Spinal cord (tissue), 9 donors: ENCODE measurements at regions not wholly inside any gene's neighbourhood (a gene's known extent, or its start where the extent isn't known, plus 50 kb on each side); places are given as distances from the start of the nearest gene placed in this dataset.

Experiments used
- DNase-seq, 6 donors: peaks; one replicate each; pipeline versions ENCODE4 v3.0.0 to v3.0.0-alpha.2; 2013 to 2015; ENCODE audit warnings: low spot score in 6 of 6, low read depth in 4 of 6
- H3K27ac ChIP-seq: one replicate; pipeline ENCODE4 v1.5.1; 2013; ENCODE audit warnings: low read depth, low read length, control low read depth
- H3K27me3 ChIP-seq: one replicate; pipeline ENCODE4 v1.6.1; 2013; ENCODE audit warnings: low read length; ENCODE audit not compliant: control insufficient read depth, insufficient read depth
- H3K36me3 ChIP-seq: one replicate; pipeline ENCODE4 v1.6.1; 2013; ENCODE audit warnings: low read length; ENCODE audit not compliant: control insufficient read depth, insufficient read depth
- H3K4me1 ChIP-seq: one replicate; pipeline ENCODE4 v1.6.1; 2013; ENCODE audit warnings: low read length; ENCODE audit not compliant: control insufficient read depth, insufficient read depth
- H3K4me3 ChIP-seq: one replicate; pipeline ENCODE4 v1.5.1; 2013; ENCODE audit warnings: low read depth, low read length, control low read depth
- H3K9me3 ChIP-seq: one replicate; pipeline ENCODE4 v1.6.1; 2013; ENCODE audit warnings: low read length; ENCODE audit not compliant: control insufficient read depth, insufficient read depth
- WGBS: methylation state at CpG from one replicate; pipeline ENCODE4 v1.1.5; 2013; ENCODE audit warnings: missing lambda C conversion rate; ENCODE audit not compliant: insufficient coverage; 5-methylcytosine and 5-hydroxymethylcytosine counted together
- donor health status: healthy.

DNA sequence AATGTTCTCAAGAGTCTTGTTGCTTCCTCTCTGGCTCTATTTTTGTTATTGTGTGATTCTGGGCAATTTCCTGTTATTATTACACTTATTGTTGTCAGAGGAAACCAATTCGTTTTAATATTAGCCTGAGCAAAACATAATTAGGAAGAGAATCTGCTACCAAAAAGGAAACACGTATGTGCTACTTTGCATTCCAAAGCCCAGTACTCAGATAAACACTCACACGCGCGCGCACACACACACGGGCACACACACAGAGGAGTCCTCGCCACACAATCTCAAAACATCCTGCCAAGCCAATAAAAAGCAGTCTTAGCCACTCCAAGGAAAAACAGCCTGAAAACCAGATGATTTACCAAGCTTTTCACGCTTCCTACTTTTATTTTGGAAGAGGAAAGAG is 400.7 kb downstream of the NUAK1 start:
- DNase-seq, result peak in 1 of 6 donors; percentile 65
- Histone ChIP-seq H3K4me3 (no peak overlapping the region), H3K9me3 (no peaks in the 10 kb centered on the region), H3K36me3 (no peaks in the 10 kb centered on the region), H3K27me3 (no peaks in the 10 kb centered on the region), H3K27ac (no peak overlapping the region), H3K4me1 (peaks cover 19% of the 10 kb centered on the region)
- 76% methylated on average over 5 of the region's 9 CpGs for WGBS

DNA sequence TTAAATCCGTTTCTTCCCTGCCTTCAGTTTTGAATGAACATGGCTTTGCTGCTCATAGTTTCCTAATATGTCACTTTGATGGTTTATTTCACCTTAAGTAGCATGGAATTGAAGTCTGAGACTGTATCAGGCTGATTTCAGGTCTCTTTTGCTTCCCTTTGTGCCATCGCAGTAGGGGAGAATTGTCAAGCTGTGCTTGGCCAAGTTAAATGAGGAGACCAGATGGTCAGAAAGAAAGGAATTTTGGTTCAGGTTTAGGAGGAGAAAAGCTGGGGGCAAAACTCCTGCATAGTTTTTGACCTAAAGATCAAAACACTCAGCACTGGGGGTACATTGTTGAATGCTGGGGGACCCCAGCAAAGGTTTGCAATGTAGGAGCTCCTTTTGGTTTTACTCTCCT is 398.4 kb downstream of the NUAK1 start:
- Histone ChIP-seq H3K27me3 (no peaks in the 10 kb centered on the region), H3K36me3 (no peaks in the 10 kb centered on the region), H3K27ac (peak overlapping the region; percentile 8), H3K9me3 (no peaks in the 10 kb centered on the region), H3K4me1 (peaks cover 19% of the 10 kb centered on the region), H3K4me3 (no peak overlapping the region)
- peak in 2 of 6 donors; percentile 85 to 89 for DNase-seq
- 10% methylated on average over 1 of the region's 2 CpGs for WGBS

DNA sequence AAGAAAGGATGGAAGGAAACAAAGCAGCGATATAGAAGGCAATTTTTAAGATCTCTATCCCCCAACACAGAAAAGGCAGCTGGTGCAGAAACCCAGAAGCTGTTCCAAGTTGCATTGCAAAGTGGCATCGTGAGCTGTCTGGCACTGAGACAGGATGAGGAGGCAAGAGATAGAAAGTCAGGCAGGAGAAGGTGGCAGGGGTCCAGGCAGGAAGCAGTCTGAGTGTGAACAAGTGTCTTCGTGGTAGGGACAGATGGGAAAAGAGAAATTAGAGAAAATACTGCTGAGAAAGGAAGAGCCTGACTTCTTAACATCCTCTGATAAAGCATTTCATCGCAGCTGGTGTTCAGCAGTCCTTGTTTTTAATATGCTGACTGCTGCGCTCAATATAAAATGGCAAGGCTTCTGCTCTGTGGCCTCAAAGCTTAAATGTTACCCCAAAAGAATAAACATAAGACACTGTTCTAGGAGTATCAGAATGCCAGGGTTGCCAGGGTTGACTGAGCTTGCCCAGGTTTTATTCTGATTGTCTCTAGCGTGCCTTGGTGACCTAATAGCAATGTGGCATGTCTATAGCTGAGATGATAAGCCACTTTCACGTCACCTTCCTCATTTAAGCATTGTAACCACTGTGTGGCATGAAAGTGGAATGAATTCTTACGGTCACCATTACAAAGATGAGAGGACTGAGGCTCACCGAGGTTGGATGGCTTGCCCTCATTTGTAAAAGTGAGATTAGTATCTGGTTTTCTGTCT is 397.6 kb downstream of the NUAK1 start:
- H3K4me3 ChIP-seq, result no peak overlapping the region
- H3K27me3 ChIP-seq, result no peaks in the 10 kb centered on the region
- H3K4me1 ChIP-seq, result peaks cover 19% of the 10 kb centered on the region
- DNase-seq, result peak; percentile 53 to 98 (median 76)
- peak overlapping the region; percentile 8 for H3K27ac ChIP-seq
- 17% methylated on average over 4 of the region's 9 CpGs for WGBS
- H3K36me3 ChIP-seq, result no peaks in the 10 kb centered on the region
- no peaks in the 10 kb centered on the region for H3K9me3 ChIP-seq

DNA sequence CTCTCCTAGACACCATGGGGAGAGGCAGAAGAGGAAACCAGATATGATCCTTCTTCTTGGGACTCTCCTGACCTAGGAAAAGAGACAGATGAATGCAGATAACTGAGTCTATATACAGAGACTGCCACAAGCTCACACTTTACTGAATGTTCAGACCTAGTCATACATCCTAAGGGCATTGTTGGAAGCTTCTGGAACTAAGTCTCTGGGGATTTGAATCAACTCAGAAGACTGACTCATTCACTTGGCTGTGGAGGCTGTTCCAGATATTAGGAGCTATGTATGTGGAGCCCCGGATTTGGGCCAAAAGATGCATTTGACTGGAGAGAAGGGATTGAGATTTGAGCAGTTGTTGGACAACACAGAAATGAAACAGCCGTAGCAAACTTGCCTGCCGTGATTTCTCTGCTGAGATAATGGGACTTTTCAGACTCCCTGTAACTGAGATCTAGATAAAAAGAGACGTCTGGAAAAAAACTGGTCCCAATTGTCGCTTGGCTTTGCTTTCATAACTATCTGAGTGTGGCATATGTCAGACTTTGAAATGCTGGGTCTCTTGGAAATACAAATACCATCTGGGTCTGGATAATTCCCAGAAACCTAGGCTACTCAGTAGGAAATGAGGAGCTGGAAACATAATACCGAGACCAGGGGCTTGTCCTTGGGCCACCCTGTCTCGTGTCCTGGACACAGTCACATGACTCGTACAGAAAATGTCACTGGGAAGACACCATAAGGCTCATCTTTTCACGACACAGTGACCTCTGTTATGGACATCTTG is 396.8 kb downstream of the NUAK1 start:
- DNase-seq, result peak in 2 of 6 donors; percentile 41 to 90
- Histone ChIP-seq H3K27me3 (no peaks in the 10 kb centered on the region), H3K27ac (peak overlapping the region; percentile 8), H3K9me3 (no peaks in the 10 kb centered on the region), H3K4me1 (peaks cover 14% of the 10 kb centered on the region), H3K36me3 (no peaks in the 10 kb centered on the region), H3K4me3 (no peak overlapping the region)
- 58% methylated on average over 9 of the region's 9 CpGs for WGBS

DNA sequence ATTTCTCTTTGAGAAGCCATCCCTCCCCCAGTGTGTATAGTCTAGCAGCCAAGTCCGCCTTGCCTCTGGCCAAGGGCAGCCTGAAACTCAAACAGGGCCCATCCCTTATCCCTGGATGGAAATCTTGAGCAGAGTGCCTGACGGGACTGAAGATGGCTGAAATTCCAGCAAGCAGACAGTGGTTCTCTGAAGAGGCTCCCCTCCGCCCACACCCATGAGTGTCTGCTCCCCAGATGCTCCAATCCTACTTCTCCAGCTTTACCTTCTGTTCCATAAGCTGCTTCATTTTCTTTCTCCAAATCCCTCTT is 396.2 kb downstream of the NUAK1 start:
- Histone ChIP-seq H3K36me3 (no peaks in the 10 kb centered on the region), H3K27me3 (no peaks in the 10 kb centered on the region), H3K9me3 (no peaks in the 10 kb centered on the region), H3K4me3 (no peak overlapping the region), H3K27ac (no peak overlapping the region), H3K4me1 (peaks cover 14% of the 10 kb centered on the region)
- no peak for DNase-seq
- WGBS, result 93% methylated on average over 3 of the region's 3 CpGs

DNA sequence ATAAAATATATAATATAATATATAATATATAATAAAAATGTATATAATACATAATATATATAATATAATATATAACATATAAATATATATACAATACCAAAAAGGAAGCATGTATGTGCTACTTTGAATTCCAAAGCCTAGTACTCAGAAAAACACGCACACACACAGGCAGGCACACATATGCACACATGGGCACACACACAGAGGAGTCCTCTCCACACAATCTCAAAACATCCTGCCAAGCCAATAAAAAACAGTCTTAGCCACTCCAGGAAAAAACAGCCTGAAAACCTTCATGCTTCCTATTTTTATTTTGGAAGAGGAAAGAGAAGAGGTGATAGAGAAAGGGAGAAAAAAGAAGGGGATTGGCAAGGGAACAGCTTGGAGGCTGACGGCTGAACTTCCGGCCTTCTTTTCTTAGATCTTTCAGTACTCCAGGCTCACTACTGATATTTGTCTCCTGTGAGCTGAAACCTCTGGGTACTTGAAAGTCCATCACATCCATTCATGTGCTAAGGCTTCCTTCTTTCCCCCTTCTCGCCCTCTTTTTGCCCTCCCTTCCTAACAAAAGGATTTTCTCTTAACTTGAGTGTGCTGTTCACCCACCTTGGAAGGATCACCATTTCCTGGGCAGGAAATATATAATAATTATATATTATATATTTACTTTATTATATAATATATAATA is 394.2 kb downstream of the NUAK1 start:
- Histone ChIP-seq H3K4me3 (no peak overlapping the region), H3K36me3 (no peaks in the 10 kb centered on the region), H3K27me3 (no peaks in the 10 kb centered on the region), H3K4me1 (peaks cover 12% of the 10 kb centered on the region), H3K27ac (no peak overlapping the region), H3K9me3 (no peaks in the 10 kb centered on the region)
- WGBS, result 100% methylated on average over 1 of the region's 4 CpGs
- peak in 1 of 6 donors; percentile 68 for DNase-seq

DNA sequence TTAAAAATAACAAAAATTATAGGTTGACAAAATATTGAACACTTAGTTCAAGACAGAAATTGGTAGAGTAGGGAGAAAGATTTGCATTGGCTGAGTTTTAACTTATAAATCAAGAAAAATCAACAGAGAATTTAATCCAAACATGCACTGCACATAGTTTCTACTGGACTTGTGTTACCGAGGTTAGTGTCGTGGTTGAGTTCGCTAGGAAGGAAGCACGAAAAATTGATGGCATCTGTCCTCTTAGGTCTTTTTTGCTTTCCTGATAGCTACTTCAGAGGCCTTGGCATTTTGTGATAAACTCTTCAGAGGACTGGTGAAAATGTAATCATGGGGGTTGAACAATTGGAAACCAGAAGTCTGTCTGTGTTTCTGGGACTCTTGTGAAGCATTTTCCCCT is 392.9 kb downstream of the NUAK1 start:
- no peak for DNase-seq

DNA sequence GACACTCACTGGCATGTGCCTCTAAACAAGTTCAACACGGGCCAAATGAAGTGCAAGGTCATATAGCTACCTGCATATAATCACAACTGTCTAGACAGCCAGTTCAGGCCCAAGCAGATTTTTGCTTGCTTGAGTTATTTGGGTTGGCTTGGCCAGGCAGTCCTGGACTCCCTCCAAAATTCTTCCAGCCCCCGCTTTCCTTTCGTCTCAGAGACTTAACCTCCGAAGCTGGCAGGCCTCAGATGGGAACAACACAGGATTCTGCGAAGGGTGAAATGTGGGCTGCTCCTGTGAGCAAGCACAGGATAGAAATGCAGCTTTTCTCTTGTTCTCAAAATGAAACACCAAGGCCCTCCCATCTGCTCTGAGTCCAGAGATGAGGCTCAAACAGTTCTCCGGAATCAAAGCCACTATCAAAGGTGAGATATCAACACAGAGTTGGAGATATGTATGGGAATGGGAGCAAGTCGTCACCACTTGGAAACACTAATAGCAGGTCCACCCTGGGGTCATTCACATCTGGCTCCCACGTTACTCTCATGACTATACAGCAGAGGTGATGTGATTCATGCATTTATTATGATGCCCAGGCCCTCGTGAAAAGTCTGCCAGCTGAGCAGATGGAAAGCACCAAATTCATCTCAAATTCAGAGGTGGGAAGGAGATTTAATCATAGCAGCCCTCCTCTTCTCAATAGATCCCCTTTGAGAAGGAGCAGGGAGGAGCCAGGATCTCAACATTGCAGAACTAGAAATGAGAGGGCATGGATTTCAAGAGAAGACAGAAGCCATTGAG is 389.8 kb downstream of the NUAK1 start:
- 28% methylated on average over 3 of the region's 9 CpGs for WGBS
- DNase-seq, result peak in 3 of 6 donors; percentile 64 to 92 (median 81)

More for the DNA sequence above, 392.9 kb downstream of the NUAK1 start:
- Histone ChIP-seq H3K4me3 (no peak overlapping the region), H3K4me1 (peaks cover 12% of the 10 kb centered on the region), H3K9me3 (no peaks in the 10 kb centered on the region), H3K27ac (no peak overlapping the region), H3K36me3 (no peaks in the 10 kb centered on the region), H3K27me3 (no peaks in the 10 kb centered on the region)
- 94% methylated on average over 4 of the region's 4 CpGs for WGBS

DNA sequence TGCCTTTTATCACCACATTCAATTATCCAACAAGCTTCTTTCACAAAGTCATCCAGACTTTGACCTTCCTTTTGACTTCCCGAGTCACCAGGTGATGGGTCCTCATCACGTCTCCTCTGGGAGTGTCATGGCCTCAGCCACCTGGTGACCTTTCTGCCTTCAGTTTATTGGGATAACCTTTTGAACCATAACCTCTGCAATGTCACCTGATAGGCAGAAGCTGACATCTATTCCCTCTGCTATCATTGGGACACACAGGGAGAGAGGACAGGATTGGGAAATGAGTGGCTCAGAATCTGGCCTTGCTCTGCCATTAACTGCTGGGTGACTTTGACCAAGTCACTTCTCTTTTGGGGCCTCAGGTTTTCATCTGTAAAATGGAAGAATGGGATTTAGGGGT is 388.7 kb downstream of the NUAK1 start:
- Histone ChIP-seq H3K27me3 (no peaks in the 10 kb centered on the region), H3K36me3 (no peaks in the 10 kb centered on the region), H3K27ac (no peak overlapping the region), H3K4me3 (no peak overlapping the region), H3K9me3 (no peaks in the 10 kb centered on the region), H3K4me1 (peaks cover 6% of the 10 kb centered on the region)
- WGBS, result 100% methylated on average over 2 of the region's 2 CpGs
- DNase-seq, result no peak

More for the DNA sequence above, 389.8 kb downstream of the NUAK1 start:
- Histone ChIP-seq H3K27ac (peak overlapping the region; percentile 55), H3K4me3 (no peak overlapping the region), H3K9me3 (no peaks in the 10 kb centered on the region), H3K36me3 (no peaks in the 10 kb centered on the region), H3K27me3 (no peaks in the 10 kb centered on the region), H3K4me1 (peaks cover 6% of the 10 kb centered on the region)
